Colonic mucosa (tissue), 4 donors: ENCODE measurements at regions not wholly inside any gene's neighbourhood (a gene's known extent, or its start where the extent isn't known, plus 50 kb on each side); places are given as distances from the start of the nearest gene placed in this dataset.

Experiments
- DNase-seq: peaks from one replicate; pipeline ENCODE4 v3.0.0-alpha.2; 2020
- H3K27ac ChIP-seq: fragments of 200-600 bp; one replicate; pipeline ENCODE4 v1.8.0; 2021
- H3K27me3 ChIP-seq: fragments of 200-600 bp; one replicate; pipeline ENCODE4 v1.8.0; 2021
- H3K36me3 ChIP-seq: fragments of 200-600 bp; one replicate; pipeline ENCODE4 v1.8.0; 2021
- H3K4me1 ChIP-seq: fragments of 200-600 bp; one replicate; pipeline ENCODE4 v1.8.0; 2021; ENCODE audit warnings: mild to moderate bottlenecking
- H3K4me3 ChIP-seq: fragments of 200-600 bp; one replicate; pipeline ENCODE4 v1.8.0; 2021
- H3K9ac ChIP-seq, 2 donors: one replicate each; pipeline ENCODE4 v1.7.0; 2013; ENCODE audit warnings: control low read depth in 2 of 2, low read depth in 2 of 2, low read length in 2 of 2
- H3K9me3 ChIP-seq: fragments of 200-600 bp; one replicate; pipeline ENCODE4 v1.8.0; 2021
- CTCF ChIP-seq: fragments of 200-600 bp; IDR thresholded peaks from one replicate; pipeline ENCODE4 v1.8.0; 2022; ENCODE audit warnings: antibody characterized with exemption, mild to moderate bottlenecking
- intact Hi-C: fragments of 100-400 bp; cut with DNase I; formaldehyde crosslinking; loops from one replicate; pipeline ENCODE4 v1.14.1; 2022
- donor health status: healthy.
- donor health status: DM: no; HTN: no; CAD: no.
- donor health status: DM: no; HTN: no; CAD: no.

- DNase-seq = no peak
- intact Hi-C loops = no loop called here
- Histone ChIP-seq H3K27ac (no peak overlapping the region), H3K27me3 (no peaks in the 10 kb centered on the region), H3K4me1 (no peaks in the 10 kb centered on the region), H3K9ac (no peak overlapping the region), H3K36me3 (no peaks in the 10 kb centered on the region), H3K4me3 (no peak overlapping the region), H3K9me3 (no peaks in the 10 kb centered on the region)
- no peak for TF ChIP-seq CTCF
These were observed 143.9 kb upstream of the UMPS start for GRCh38 chr3:124586126-124587052.

- TF ChIP-seq CTCF = no peak
- Histone ChIP-seq H3K9me3 (no peaks in the 10 kb centered on the region), H3K9ac (no peak overlapping the region), H3K27ac (no peak overlapping the region), H3K4me1 (no peaks in the 10 kb centered on the region), H3K27me3 (no peaks in the 10 kb centered on the region), H3K4me3 (no peak overlapping the region), H3K36me3 (no peaks in the 10 kb centered on the region)
- intact Hi-C loops = no loop called here
- no peak for DNase-seq
These were observed 143.2 kb upstream of the UMPS start for GRCh38 chr3:124587053-124587408.

GRCh38 chr3:124588036-124588435 is 142.2 kb upstream of the UMPS start:
- DNase-seq = no peak
- intact Hi-C loops = no loop called here
- no peaks in the 10 kb centered on the region for H3K9me3 ChIP-seq
- no peak overlapping the region for H3K4me3 ChIP-seq
- H3K9ac ChIP-seq = no peak overlapping the region
- no peaks in the 10 kb centered on the region for H3K4me1 ChIP-seq
- H3K27me3 ChIP-seq = no peaks in the 10 kb centered on the region
- H3K36me3 ChIP-seq = no peaks in the 10 kb centered on the region
- no peak overlapping the region for H3K27ac ChIP-seq
- no peak for TF ChIP-seq CTCF

- Histone ChIP-seq H3K36me3 (no peaks in the 10 kb centered on the region), H3K27me3 (no peaks in the 10 kb centered on the region), H3K9me3 (no peaks in the 10 kb centered on the region), H3K4me1 (no peaks in the 10 kb centered on the region), H3K27ac (no peak overlapping the region), H3K4me3 (no peak overlapping the region), H3K9ac (no peak overlapping the region)
- TF ChIP-seq CTCF = no peak
- DNase-seq = no peak
- intact Hi-C loops = no loop called here
These were observed 141.5 kb upstream of the UMPS start for GRCh38 chr3:124588794-124589193.

GRCh38 chr3:124591699-124592098 is 138.6 kb upstream of the UMPS start:
- H3K27ac ChIP-seq = no peak overlapping the region
- DNase-seq = no peak
- H3K9me3 ChIP-seq = no peaks in the 10 kb centered on the region
- no peak overlapping the region for H3K4me3 ChIP-seq
- TF ChIP-seq CTCF = no peak
- H3K9ac ChIP-seq = no peak overlapping the region
- H3K27me3 ChIP-seq = no peaks in the 10 kb centered on the region
- intact Hi-C loops = no loop called here
- no peaks in the 10 kb centered on the region for H3K4me1 ChIP-seq
- no peaks in the 10 kb centered on the region for H3K36me3 ChIP-seq
